ENCODE measurements at regions not wholly inside any gene's neighbourhood (a gene's known extent, or its start where the extent isn't known, plus 50 kb on each side); places are given as distances from the start of the nearest gene placed in this dataset.
"Not testable (repeated sequence)": the region's sequence is repeated elsewhere in the genome, so short reads cannot be mapped to it uniquely, and the experiment has no call there.

DNA sequence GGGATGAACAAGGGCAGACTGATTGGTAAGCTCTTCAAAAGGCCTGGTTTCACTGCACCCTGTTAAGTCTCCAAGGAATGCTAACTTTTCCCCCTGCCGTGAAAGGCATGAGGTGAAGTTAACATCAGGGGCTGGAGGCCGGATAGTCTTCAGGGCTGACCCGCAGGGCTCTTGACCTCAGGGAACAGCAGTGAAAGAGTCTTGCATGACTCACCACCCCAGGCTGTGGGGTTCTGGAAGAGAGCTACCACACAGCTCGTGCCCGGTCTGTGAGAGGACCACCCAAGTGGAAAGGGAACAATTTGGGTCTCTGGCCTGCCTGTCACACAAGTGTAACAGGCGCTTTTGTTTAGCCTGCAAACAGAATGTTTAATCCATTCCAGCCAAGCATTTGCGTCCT, 504.9 kb downstream of the EDEM1 start:
- DNase-seq (ENCODE audit: low spot score), result no peak

DNA sequence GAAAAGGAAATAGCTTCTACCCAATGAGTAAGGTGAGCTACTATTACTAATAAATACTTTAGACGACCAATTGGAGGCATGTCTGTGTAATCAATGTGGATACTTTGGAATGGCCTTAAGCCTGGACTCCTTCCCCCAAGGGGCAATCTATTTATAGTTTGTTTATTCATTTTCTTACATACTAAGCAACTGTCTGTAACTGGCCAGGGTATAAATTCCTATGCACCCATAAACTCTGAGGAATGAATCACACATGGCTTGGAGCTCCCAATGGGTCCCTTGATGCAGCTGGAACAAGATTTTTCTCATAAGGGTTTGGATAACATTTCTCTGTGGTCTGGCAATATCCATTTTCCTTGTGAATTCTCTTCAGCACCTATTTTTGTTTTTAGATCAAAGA, 506.8 kb downstream of the EDEM1 start:
- no peak for DNase-seq (ENCODE audit: low spot score)

DNA sequence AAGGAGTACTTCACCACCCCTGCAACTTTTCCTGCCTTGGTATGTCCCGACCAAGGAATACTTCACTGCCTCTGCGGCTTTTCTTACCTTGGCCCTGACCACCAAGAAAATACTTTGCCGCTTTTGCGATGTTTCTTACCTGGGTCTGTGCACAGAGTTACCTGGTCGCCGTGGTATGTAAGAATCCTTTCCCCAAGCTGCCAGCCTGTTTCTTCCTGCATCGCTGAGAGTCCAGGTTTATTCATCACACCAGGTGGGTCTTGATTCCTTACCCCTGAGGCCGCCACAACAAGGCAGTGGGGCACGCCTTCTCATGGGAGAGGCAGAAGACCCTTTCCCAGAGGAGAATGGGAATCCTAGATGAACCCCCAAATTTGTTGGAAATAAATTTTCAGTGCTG, 511.3 kb downstream of the EDEM1 start:
- DNase-seq (ENCODE audit: low spot score), result no peak

DNA sequence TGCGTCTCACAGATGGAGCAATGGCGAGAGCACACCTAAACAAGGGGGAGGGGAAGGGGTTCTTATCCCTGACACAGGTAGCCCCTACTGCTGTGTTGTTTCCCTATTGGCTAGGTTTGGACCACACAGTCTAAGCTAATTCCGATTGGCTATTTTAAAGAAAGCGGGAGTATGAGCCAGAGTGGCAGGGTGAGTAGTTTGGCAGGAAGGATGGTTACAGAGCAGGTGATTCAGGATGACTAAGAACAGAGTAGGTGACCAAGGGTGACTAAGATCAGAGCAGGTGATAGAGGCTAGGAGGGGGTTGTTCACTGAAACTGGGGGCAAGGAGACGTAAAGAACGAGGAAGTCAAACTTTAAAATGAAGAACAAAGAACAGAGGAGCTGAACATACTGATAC, 511.8 kb downstream of the EDEM1 start:
- DNase-seq (ENCODE audit: low spot score), result no peak

DNA sequence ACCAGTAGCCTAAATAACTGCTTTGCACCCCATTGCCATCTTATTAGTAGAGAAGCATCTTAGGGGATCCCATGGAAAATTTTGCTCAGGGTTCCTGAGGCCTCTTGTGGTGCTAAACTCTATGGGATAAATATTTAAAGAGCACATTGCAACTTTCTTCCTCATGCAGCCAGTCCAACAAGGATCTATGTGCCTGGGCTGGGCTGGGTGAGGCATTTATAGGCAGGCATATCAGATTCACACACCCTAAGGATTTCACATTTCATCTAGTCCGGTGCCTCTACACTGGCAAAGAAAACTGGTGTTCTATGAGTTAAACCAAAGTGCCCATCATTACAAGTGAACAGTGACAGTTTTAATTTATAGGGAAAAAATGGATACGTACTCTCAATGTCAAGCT, 512.3 kb downstream of the EDEM1 start:
- no peak for DNase-seq (ENCODE audit: low spot score)

DNA sequence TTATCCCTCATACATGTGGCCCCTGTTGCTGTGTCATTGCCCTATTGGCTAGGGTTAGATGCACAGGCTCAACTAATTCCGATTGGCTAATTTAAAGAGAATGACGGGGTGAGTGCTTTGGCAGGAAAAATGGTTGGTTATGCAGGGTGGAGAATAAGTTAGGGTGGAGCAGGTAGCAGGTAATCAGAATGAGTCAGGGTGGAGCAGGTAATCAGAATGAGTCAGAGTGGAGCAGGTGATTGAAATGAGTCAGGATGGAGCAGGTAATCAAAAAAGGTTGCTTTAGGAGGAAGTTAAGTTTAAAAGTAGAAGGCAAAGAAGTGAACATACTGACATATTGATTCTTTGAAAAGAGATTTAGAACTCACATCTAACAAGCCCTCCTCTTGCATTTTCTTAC, 513.5 kb downstream of the EDEM1 start:
- DNase-seq (ENCODE audit: low spot score), result not testable (repeated sequence)

DNA sequence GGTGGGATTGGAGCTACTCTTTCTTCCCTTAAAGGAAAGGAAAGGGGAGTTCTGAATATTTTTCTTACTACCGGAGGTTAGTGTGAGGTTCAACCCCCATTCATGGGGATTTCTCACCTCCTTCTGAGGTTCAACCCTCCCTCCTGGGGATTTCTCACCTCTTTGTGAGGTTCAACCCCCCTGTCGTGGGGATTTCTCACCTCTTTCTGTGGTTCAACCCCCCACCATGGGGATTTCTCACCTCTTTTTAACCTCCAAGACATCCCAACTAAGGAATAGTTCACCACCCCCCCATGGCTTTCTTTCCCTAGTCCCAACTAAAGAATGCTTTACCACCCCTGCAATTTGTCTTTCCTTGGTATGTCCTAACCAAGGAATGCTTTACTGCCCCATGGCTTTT, 520.3 kb downstream of the EDEM1 start:
- DNase-seq (ENCODE audit: low spot score), result no peak

DNA sequence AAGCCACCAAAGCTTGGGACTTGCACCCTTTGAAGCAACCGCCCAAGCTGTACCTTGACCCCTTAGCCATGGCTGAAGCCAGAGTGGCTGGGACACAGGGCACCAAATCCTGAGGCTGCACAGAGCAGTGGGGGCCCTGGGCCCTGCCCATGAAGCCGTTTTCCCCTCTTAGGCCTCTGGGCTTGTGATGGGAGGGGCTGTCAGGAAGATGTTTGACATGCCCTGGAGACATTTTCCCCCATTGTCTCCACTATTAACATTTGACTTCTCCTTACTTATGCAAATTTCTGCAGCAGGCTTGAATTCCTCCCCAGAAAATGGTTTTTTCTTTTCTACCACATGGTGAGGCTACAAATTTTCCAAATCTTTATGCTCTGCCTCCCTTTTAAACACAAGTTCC, 522.2 kb downstream of the EDEM1 start:
- no peak for DNase-seq (ENCODE audit: low spot score)

DNA sequence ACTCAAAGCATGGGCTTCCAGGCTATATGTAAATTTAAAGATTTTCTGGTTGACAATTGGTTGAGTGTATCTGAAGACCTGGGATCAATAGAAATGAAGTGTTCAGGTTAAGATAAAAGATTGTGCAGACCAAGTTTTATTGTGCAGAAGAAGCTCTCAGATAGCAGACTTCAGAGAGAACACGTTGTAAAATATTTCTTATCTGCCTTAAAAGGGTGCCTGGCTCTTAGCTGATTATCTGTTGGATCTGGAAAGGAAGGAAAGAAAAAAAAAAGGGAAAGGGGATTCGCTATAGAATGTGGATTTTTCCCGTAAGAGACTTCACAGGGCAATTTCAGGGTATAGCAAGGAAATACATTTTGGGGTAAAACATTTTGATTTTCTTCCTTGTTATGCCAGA, 523.2 kb downstream of the EDEM1 start:
- DNase-seq (ENCODE audit: low spot score), result no peak

DNA sequence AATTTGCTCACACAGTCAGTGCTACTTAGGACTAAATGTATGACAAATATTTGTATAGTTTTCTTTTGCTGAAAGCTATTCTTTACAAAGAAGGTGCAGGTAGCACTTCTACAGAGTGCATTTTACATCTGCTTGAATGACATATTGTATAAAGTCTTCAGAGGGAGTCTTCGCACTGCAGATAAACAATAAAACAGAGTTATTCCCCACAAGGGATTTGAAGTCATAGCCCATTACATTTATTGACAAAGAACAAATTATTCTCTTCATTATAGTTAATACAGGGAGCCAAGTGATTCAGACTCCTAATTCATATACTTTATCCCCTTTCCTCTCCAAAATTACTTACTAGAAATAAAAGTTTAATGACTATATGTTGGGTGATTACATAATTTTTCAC, 529.7 kb downstream of the EDEM1 start:
- no peak for DNase-seq (ENCODE audit: low spot score)

DNA sequence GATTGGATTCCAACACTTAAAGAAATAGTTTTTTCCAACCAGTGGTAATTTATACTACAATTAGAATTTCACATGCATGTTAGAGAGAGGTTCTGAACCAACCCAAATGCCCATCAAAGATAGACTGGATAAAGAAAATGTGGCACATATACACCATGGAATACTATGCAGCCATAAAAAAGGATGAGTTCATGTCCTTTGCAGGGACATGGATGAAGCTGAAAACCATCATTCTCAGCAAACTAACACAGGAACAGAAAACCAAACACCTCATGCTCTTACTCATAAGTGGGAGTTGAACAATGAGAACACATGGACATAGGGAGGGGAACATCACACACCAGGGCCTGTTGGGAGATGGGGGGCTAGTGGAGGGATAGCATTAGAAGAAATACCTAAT, 532.2 kb downstream of the EDEM1 start:
- not testable (repeated sequence) for DNase-seq (ENCODE audit: low spot score)

DNA sequence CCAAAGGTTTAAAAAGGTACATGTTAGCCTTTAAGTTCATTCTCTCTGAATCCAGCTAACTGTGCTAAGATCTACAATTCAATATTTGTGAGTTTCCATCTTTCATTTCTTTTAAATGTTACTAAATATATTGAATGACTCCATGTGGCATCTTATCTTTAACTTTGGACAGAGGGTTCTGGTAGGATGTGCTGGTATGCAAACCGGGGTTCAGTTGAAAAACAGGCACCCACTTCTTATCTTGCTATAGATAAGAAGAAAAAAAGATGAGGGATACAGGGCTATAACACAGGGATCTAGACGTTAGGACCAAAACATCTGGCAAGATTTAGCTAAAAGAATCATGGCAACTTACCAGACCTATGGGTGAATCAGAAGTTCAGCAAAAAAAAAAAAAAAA, 538.3 kb downstream of the EDEM1 start:
- DNase-seq (ENCODE audit: low spot score), result no peak

DNA sequence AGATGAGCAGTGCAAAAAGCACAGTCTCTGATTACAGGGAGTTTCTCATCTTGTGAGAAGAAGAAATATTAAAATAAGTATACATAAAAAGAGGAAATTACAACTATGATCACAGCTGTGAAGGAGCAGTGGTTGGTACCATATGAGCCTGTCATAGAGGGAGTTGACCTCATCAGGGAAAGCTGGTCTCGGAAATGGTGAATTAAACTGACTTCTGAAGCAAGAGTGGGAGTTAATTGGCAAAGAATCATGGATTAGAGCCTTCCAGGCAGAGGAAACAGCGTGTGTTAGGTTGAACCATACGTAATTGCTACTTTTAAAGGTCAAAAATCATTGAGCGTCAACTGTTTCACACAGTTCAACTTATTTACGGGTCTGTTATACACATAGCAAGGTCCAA, 539.1 kb downstream of the EDEM1 start:
- no peak for DNase-seq (ENCODE audit: low spot score)

DNA sequence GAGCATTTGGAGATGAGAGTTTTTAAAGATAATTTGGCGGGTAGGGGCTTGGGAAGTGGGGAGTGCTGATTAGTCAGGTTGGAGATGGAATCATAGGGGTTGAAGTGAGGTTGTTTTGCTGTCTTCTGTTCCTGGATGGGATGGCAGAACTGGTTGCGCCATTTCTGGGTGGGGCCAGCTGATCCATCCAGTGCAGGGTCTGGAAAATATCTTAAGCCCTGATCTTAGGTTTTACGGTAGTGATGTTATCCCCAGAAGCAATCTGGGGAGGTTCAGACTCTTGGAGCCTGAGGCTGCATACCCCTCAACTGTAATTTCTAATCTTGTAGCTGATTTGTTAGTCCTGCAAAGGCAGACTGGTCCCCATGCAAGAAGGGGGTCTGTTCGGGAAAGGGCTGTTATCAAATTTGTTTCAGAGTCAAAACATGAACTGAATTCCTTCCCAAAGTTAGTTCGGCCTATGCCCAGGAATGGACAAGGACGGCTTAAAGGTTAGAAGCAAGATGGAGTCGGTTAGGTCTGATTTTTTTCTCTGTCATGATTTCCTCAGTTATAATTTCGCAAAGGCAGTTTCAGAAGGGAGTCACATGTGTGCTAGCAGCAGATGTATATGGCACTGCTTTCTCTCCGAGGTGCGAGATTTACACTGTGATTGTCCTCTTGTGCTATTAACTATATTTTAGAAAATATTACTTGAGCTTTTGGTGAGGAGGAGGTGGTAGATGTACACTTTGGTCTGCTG, 540.4 kb downstream of the EDEM1 start:
- DNase-seq (ENCODE audit: low spot score), result no peak

DNA sequence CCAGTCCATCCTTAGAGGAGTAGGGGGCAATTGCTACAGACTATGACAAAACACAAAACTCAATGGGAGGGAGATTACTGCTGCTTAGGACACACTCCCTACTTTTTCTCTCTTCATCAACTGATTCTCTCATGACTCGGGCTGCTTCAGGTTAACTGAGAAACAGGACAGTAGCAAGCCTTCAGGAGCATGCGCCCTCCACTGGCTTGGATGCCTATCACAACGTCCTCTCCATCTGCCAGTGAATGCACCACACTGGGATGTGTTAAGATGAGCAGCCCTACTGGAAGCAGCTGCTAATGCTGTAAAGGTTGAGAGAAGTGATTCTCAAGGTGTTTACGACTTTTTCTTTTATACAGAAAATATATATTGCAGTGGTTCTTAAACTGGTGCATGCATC, 542.3 kb downstream of the EDEM1 start:
- no peak for DNase-seq (ENCODE audit: low spot score)

DNA sequence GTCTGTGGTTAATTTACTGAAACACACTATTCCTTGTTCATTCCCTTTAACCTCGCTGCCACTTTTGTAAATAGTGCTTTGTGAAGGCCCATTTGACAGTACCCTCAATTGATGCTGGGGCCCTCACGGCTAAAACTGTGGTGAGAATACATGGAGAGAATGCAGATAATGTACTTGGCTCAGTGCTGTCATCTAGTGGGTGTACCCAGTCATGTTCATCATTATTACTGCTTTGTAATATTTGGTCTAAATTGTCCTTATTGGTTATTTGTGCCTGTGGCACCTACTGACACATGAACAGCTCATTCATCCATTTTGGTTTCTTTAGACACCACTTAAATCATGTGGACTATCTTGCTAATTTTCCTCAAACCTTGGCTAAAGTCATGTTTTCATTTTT, 543.6 kb downstream of the EDEM1 start:
- no peak for DNase-seq (ENCODE audit: low spot score)

DNA sequence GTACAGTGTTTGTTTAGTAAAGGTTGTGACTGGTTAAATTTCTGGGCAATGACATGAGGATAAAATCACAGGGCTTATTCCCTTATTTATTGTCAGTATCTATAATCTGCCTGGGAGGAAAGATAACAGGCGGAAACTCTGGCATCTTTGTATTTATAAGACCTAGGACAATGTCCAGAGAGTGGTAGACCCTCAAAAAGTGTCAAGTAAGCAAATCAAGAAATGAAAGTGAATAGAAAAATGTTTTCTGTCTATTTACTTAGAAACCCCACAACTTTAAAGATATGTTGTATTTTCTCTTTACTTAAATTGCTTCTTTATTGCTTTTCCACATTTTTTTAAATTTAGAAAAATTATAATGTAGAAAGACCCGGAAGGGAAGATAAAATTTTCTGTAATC, 544.6 kb downstream of the EDEM1 start:
- DNase-seq (ENCODE audit: low spot score), result no peak

DNA sequence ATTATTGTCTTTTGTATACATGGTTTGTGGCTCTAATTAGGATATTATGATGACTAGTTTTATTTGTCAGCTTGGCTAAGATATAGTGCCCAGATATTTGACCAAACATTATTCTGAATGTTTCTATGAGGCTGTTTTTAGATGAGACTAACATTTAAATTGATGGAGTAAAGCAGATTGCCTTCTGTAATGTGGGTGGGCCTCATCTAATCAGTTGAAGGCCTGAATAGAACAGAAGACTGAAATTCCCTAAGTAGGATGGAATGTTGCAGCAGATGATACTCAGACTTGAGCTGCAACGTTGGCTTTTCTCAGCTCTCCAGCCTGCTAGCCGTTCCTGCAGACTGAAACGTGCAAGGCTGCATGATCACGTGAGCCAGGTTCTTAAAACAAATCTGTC, 546.5 kb downstream of the EDEM1 start:
- DNase-seq (ENCODE audit: low spot score), result no peak

DNA sequence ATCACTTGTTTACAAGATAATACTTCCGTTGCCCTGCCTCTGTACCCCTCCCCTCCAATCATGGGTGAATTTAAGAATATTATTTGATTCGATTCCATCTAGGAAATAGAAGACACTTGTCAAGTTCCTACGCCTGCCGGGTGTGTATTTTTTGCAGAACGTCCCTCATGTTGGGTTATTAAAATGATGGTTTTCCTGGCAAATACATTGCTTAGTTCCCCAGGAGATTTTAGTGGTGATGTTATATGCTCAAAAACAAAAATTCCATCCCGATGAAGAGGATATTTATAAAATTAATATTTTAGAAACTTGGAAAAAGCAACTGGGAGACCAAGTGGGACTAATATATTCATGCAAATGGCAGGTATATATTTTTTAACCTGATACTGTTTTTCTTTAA, 548.4 kb downstream of the EDEM1 start:
- no peak for DNase-seq (ENCODE audit: low spot score)

DNA sequence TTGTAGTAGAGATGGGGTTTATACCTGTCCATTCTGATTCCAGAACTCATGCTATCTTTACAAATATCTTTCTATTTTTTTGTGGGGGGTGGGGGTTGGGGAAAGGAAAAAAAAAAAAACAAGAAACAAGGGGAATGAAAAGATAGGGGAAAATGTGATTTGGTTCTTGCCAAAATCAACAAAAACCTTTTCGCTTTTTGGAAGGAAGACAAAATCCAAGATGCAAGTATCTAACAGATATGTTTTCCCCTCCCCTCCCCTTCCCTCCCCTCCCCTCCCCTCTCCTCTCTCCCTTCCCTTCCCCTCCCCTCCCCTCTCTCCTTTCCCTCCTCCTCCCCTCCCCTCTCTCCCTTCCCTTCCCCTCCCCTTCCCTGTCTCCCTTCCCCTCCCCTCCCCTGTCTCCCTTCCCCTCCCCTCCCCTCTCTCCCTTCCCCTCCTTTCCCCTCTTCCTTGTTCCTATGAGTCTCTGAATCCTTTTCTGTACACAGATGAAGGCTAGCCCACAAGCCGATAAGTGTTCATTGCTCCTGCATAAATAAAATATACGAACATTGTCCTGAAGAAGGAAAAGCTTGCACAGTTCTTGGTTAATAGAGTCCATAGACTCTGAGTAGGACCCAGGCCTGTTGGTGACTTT, 551.9 kb downstream of the EDEM1 start:
- DNase-seq (ENCODE audit: low spot score), result no peak

DNA sequence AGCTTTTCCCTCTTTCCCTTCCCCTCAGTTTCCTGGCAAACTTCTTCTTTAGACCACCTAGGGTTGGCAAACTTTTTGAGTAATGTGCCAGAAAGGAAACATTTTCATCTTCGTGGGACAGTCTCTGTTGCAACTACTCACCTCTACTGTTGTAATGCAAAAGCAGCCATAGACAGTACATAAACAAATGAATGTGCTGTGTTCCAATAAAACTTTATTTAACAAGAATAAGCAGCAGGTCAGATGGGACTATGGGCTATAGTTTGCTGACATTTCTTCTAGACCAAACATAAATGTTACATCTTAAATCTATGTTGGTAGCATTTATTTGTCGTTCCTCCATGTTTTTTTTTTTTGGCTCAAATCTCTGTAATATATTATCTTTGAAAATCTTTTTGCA, 552.4 kb downstream of the EDEM1 start:
- DNase-seq (ENCODE audit: low spot score), result no peak

DNA sequence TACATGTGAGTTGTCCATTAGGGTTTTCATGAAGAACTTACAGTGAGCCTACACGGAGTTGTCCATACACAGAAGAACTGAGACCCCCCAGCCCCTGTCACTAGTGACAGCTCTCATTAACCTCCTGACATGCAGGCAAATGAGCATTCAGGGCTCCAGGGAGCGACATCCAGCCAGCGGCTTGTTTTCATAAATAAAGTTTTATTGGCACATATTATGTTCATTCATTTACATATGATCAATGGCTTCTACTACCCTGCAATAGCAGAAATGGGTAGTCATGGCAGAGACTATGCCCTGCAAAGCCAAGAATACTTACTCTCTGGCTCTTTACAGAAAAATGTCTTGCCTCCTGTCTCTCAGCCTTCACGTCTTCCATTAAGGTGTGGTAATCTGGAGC, 553.5 kb downstream of the EDEM1 start:
- DNase-seq (ENCODE audit: low spot score), result no peak

DNA sequence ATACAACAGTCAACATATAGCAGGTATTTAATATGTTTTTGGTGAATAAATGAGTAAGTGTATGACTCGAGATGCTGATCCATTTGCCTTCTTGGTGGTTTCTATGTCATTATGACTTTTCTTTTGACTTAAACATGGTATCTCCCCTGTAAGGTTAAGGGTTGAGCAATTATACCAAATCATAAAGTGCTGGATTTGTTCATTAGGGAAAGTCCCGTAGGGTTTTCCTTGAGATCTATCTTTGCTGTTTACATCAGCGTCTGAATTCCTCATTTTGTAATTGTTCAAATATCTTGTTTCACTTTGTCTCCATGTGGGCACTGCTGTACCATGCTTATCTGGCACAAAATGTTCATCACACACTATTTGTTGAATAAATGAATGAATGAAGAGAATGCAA, 562.6 kb downstream of the EDEM1 start:
- DNase-seq (ENCODE audit: low spot score), result no peak
